GM18517 (cell line): ENCODE measurements at regions not wholly inside any gene's neighbourhood (a gene's known extent, or its start where the extent isn't known, plus 50 kb on each side); places are given as distances from the start of the nearest gene placed in this dataset.
"Not testable (repeated sequence)": the region's sequence is repeated elsewhere in the genome, so short reads cannot be mapped to it uniquely, and the experiment has no call there.

Experiments
- ATAC-seq: cut with Tn5 transposase; IDR thresholded peaks from one replicate; pipeline ENCODE4 v1.9.1; 2021; ENCODE audit warnings: mild to moderate bottlenecking, moderate library complexity; ENCODE audit not compliant: unreplicated experiment

DNA sequence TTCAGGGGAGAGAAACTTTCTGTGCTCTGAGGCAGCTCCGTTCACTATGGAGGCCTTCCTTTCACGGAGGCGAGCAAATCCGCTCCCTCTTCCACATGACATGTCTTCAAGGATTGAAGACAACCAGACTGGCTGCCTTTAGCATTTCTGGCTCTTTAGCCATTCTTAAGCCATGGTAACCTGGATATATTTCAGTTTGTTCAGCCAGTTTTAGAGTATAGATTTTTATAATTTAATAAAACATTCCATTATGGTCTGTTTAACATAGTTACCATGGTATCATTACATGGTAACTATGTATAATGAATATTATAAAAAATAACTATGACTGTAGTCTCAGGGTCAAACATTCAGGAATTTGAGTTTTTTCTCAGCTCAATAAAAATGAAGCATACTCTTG is 54.2 kb upstream of the NFIA start:
- ATAC-seq: no peak

DNA sequence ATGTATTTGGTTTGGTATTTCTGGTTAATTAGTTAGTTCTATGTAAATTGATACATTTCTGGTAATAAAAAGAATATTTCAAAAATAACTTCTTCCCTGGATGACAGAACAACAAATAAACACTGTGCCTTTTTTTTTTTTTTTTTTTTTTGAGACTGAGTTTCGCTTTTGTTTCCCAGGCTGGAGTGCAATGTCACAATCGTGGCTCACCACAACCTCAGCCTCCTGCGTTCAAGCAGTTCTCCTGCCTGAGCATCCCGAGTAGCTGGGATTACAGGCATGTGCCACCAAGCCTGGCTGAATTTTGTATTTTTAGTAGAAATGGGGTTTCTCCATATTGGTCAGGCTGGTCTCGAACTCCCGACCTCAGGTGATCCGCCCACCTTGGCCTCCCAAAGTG is 64.3 kb upstream of the NFIA start:
- ATAC-seq: not testable (repeated sequence)

DNA sequence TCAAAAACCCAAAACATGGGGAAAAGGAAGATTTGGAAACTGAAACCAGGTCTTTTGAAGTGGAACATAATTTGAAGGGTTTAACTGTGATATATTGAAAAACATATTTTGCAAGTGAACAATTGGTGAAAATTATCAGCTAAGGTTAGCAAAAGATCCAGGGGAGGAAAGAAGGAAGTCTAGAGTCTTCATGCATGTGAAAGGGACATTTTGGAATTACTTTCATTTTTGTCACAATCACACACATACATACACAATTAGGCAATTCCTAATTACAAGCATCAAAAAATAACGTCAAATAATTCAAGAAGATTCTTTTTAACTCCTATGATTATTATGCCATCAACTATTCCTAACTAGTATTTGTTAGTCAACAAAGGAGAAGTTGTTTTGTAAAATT is 64.7 kb upstream of the NFIA start:
- no peak for ATAC-seq

GRCh38 chr1:61013946-61014667 is 68.3 kb upstream of the NFIA start:
- ATAC-seq: no peak

GRCh38 chr1:61013189-61013945 is 69.0 kb upstream of the NFIA start:
- ATAC-seq: no peak

- ATAC-seq: no peak
These were observed 70.0 kb upstream of the NFIA start for GRCh38 chr1:61012341-61012761.

DNA sequence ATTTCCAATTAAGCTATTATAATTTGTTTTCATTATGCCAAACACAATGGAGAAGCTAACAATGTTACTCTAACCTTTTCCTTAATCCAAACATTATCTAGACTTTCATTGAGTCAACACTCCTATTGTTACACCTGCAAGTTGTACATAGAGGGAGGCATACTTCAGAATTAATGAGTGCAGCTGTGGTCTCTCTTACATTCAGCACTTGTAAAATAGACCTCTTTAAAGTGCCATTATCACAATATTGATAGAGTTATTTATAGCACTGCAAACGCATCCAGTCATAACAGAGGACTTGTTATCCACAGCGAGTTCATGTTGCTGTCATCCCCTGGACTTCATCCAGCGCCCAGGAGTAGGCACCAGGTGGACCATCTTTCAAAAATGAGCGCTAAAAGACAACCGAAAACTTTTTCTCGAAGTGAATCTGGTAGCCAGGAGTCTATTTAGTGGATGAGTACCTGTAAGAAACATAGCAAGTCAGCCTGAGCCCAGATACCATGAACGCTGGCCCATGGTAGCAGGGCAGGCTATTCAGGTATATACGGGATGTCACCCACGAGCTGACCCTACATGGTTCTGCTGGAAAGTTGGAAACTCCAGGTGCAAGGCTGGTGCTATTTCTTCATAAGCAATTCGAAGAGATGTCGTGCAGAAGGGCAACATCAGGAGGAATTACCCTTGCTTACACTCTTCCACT is 70.6 kb upstream of the NFIA start:
- no peak for ATAC-seq

DNA sequence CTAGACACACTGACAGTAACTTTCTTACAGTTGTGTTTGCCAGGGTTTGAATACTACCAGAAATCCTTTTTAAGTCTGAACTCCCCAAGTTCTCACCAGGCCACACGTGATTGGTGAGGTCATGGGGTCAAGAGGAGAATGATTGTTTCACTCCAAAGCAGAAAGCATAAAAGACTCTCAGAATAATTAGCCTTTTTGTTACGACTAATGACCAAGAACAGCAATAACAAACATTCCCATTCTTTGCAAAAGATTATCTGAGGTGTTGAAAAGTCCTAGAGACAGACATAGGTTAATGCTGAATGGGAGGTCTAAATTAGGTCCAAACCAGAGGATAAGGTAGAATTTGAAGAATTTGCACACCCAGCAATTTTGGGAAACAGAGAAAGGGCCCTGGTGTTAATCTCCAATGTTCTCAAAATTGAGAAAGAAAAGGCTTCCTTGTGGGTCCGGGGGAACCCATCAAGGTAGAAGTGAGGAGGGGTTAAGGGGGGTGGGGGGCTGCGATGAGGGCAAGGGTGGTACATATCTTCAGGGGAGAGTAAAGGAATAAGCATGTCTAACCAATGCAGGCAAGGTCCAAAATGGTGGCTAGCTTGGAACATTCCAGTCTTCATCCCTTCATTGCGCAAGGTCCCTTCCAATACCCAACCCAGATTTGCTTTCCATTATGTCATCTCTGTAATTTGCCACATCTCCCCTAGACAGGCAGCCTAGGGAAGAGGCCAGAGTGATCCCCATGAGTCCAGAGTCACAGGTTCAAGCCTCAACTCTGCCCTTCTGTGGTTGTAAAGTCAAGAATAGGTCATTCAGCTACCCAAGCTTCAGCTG is 74.6 kb upstream of the NFIA start:
- no peak for ATAC-seq

- no peak for ATAC-seq
These were observed 76.5 kb upstream of the NFIA start for GRCh38 chr1:61005614-61006580.

GRCh38 chr1:61004262-61005003 is 77.9 kb upstream of the NFIA start:
- ATAC-seq: no peak

- ATAC-seq: no peak
These were observed 82.0 kb upstream of the NFIA start for GRCh38 chr1:61000327-61000726.

DNA sequence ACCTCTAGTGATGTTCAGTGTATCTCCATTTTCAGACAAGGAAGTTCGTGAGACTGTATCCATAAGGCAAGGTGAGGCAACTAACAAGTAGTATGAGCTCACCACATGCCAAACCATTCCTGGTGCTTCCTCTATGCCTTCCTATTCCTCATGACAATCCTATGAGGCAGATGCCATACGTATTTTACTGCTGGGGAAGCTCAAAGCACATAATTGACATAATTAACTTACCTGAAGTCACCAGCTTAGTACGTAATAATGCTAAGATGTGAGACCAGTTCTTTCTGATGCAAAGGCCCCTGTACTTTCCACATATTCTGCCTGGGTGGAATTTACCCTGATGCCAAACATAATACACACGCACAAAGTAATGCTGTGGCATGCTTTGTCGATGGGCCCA is 83.6 kb upstream of the NFIA start:
- no peak for ATAC-seq

- no peak for ATAC-seq
These were observed 87.4 kb upstream of the NFIA start for GRCh38 chr1:60994828-60995492.

GRCh38 chr1:60994369-60994768 is 88.0 kb upstream of the NFIA start:
- no peak for ATAC-seq

DNA sequence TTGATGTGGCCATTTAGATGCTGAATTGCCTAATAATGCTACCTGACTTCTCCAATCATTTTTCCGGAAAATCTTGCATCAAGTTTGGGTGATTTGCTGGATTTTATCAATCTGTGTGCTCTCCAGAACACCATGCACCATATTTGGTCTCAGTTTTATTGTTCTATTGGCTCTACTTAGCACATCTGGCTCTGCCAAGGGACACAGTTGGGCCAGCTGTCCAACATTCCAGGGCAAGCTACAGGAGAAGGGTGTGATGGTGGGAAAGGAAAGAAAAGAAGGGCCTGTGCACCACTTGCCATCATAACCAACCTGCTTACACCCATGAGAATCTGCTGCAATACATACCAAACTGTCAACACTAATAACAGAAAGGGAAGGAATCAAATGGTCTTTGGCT is 90.2 kb upstream of the NFIA start:
- ATAC-seq: no peak

DNA sequence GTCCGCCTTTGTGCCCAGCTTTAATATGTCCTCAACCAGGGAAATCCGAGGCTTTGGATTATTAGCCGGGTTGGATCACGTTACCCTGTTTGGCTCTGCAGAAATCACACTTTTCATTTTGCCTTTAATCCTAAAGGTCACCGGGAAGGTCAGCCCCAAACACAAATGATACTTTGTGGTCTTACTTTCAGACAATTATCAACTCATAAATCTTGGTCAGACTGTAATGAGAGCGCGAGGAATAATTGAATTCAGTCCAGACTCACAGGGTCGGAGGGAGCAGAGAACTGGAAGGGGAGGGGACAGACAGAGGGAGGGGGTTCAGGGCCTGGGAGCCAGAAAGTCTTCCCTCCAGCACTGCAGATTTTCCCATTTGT is 91.7 kb upstream of the NFIA start:
- ATAC-seq: no peak

GRCh38 chr1:60989749-60990713 is 92.3 kb upstream of the NFIA start:
- ATAC-seq: no peak

- ATAC-seq: no peak
These were observed 93.5 kb upstream of the NFIA start for GRCh38 chr1:60988891-60989290.
